Calu3 (cell line): ENCODE measurements at regions not wholly inside any gene's neighbourhood (a gene's known extent, or its start where the extent isn't known, plus 50 kb on each side); places are given as distances from the start of the nearest gene placed in this dataset.
"Not testable (repeated sequence)": the region's sequence is repeated elsewhere in the genome, so short reads cannot be mapped to it uniquely, and the experiment has no call there.

Experiments used
- BruUV-seq: library from RNA; stranded (reverse); fragments of 400-500 nt; replicated peaks from 2 replicates; lab custom pipeline; 2021; lab: Mats Ljungman, UMichigan
- CTCF ChIA-PET: fragments of 300-600 bp; sonication (Branson Sonifier 250); formaldehyde crosslinking; loops from one replicate; lab custom pipeline; 2022; ENCODE audit warnings: antibody characterized with exemption; lab: Charles Lee
- DNase-seq: peaks from one replicate; pipeline ENCODE4 v3.0.0; 2022
- H3K27ac Mint-ChIP-seq: one replicate; pipeline ENCODE4 v1.8.0; 2022; ENCODE audit warnings: mixed read lengths; ENCODE audit not compliant: unreplicated experiment
- H3K27me3 Mint-ChIP-seq: one replicate; pipeline ENCODE4 v1.8.0; 2022; ENCODE audit warnings: mixed read lengths; ENCODE audit not compliant: unreplicated experiment
- H3K36me3 Mint-ChIP-seq: one replicate; pipeline ENCODE4 v1.8.0; 2022; ENCODE audit warnings: mild to moderate bottlenecking, moderate library complexity, mixed read lengths; ENCODE audit not compliant: insufficient read depth, unreplicated experiment
- H3K4me1 Mint-ChIP-seq: one replicate; pipeline ENCODE4 v1.8.0; 2022; ENCODE audit warnings: mild to moderate bottlenecking, low read depth, mixed read lengths; ENCODE audit not compliant: unreplicated experiment
- H3K4me3 Mint-ChIP-seq: one replicate; pipeline ENCODE4 v1.8.0; 2022; ENCODE audit warnings: mild to moderate bottlenecking, low read depth, moderate library complexity, mixed read lengths; ENCODE audit not compliant: unreplicated experiment
- H3K9me3 Mint-ChIP-seq: one replicate; pipeline ENCODE4 v1.8.0; 2022; ENCODE audit warnings: low read depth, mixed read lengths; ENCODE audit not compliant: unreplicated experiment
- CTCF ChIP-seq: fragments of 200-600 bp; IDR thresholded peaks from one replicate; pipeline ENCODE4 v1.8.0; 2022; ENCODE audit warnings: antibody characterized with exemption; ENCODE audit not compliant: unreplicated experiment
- intact Hi-C: fragments of 100-400 bp; cut with micrococcal nuclease; formaldehyde crosslinking; loops from one replicate; pipeline ENCODE4 v1.10.0; 2022; ENCODE audit not compliant: unreplicated experiment

GRCh38 chr2:47964277-47964676, 58.0 kb upstream of the FBXO11 start:
- no peak overlapping the region for H3K27ac Mint-ChIP-seq
- BruUV-seq: no TSS peak
- TF ChIP-seq CTCF: no peak
- CTCF ChIA-PET: no interaction called here
- no peaks in the 10 kb centered on the region for H3K9me3 Mint-ChIP-seq
- H3K4me1 Mint-ChIP-seq: peaks cover 18% of the 10 kb centered on the region
- intact Hi-C loops: no loop called here
- H3K36me3 Mint-ChIP-seq: no peaks in the 10 kb centered on the region
- peaks cover 15% of the 10 kb centered on the region for H3K27me3 Mint-ChIP-seq
- H3K4me3 Mint-ChIP-seq: no peak overlapping the region
- no peak for DNase-seq

DNA sequence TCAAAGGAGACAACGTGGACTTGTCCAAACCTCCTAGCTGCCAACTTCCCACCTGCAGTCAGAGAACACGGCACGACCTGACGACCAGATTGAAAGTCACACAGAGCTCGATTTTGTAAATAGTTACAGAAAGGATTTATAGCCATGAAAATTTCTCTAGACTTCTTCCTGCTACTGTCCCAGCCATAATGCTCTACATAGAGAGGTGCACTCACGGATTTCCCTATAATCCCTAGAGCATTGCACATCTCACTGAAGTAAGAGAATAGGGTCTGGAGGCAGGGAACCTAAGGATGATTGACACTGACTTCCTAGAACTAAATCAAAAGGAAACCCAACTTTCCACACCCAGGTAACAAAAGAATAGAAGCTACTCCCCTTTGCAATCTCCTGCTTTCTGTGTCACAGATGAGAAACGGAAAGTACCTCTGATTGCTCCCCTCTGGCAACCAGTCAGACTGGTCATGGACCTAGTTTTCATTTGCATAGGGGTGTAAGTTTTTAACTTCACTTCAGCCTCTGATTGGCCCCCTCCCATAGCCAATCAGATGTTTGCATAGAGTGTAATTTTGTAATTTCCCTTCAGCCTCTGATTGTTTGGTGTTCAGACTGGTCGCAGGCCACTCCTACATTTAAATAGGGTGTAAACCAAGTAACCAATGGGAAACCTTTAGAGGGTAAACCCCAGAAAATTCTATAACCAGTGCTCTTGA, 58.6 kb upstream of the FBXO11 start:
- CTCF ChIA-PET: no interaction called here
- TF ChIP-seq CTCF: no peak
- Mint-ChIP-seq H3K9me3 (no peaks in the 10 kb centered on the region), H3K4me1 (peaks cover 18% of the 10 kb centered on the region), H3K4me3 (no peak overlapping the region), H3K36me3 (no peaks in the 10 kb centered on the region), H3K27ac (no peak overlapping the region), H3K27me3 (peaks cover 15% of the 10 kb centered on the region)
- DNase-seq: peak; percentile 6
- intact Hi-C loops: no loop called here
- no TSS peak for BruUV-seq

DNA sequence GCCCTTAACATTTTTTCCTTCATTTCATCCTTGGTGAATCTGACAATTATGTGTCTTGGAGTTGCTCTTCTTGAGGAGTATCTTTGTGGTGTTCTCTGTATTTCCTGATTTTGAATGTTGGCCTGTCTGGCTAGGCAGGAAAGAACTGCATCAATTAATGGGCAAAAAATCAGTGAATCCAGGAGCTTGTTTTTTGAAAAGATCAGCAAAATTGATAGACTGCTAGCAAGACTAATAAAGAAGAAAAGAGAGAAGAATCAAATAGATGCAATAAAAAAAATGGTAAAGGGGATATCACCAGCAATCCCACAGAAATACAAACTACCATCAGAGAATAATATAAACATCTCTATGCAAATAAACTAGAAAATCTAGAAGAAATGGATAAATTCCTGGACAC, 70.4 kb upstream of the FBXO11 start:
- DNase-seq, CTCF ChIA-PET, H3K36me3 Mint-ChIP-seq, BruUV-seq, intact Hi-C loops, H3K4me3 Mint-ChIP-seq, H3K27ac Mint-ChIP-seq, H3K4me1 Mint-ChIP-seq, H3K9me3 Mint-ChIP-seq: not testable (repeated sequence)
- peaks cover 34% of the 10 kb centered on the region for H3K27me3 Mint-ChIP-seq

DNA sequence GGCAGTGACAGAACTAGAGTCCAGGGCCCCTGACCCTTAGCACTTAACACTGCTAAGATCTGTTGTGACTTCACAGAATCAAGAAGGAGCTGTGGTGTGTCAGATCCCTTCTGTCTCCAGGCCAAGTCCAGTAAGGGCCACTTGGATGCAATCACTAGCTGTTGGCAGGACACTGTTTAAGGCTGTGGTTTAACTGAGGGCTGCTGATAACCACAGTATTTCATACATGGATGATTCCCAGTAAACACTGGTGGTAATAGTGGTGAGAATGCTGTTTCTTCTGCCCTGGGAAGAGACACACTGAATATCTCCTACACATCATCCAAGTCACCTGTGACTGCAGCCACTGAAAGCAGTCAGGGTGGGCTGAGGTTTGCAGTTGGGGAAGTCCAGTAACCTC, 77.7 kb upstream of the FBXO11 start:
- CTCF ChIA-PET: no interaction called here
- H3K9me3 Mint-ChIP-seq: no peaks in the 10 kb centered on the region
- no TSS peak for BruUV-seq
- no peak for DNase-seq
- no peaks in the 10 kb centered on the region for H3K4me1 Mint-ChIP-seq
- no peak overlapping the region for H3K4me3 Mint-ChIP-seq
- no peak for TF ChIP-seq CTCF
- no peak overlapping the region for H3K27ac Mint-ChIP-seq
- no peaks in the 10 kb centered on the region for H3K36me3 Mint-ChIP-seq
- intact Hi-C loops: no loop called here
- no peaks in the 10 kb centered on the region for H3K27me3 Mint-ChIP-seq

DNA sequence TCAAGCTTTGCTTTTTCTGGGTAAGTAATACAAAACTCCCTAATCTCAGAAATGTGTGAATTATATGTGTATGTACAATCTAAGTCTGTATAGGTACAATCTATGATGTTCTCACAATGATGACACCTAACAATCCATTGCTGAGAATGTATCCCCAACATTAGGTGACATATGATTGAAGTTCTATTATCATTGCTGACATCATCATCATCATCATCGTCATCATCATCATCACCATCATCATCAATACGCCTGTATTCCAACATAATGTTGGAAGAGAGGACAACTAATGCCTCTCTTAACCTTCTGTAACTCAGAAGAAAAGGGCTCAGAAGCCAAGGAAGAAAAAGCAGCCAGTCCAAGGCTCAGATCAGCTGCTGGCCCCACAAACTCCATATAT, 84.2 kb upstream of the FBXO11 start:
- Mint-ChIP-seq H3K27me3 (peaks cover 13% of the 10 kb centered on the region), H3K4me1 (no peaks in the 10 kb centered on the region), H3K36me3 (no peaks in the 10 kb centered on the region), H3K4me3 (no peak overlapping the region), H3K27ac (no peak overlapping the region), H3K9me3 (no peaks in the 10 kb centered on the region)
- CTCF ChIA-PET: no interaction called here
- DNase-seq: no peak
- BruUV-seq: no TSS peak
- intact Hi-C loops: no loop called here
- TF ChIP-seq CTCF: no peak
